SK-N-SH treated with all-trans-retinoic acid at 6 μM for 48 hours (cell line): ENCODE measurements at regions not wholly inside any gene's neighbourhood (a gene's known extent, or its start where the extent isn't known, plus 50 kb on each side); places are given as distances from the start of the nearest gene placed in this dataset.

Experiments used
- ATAC-seq: fragments of 200-7000 bp; cut with Tn5 transposase; 3 replicates; pipeline ENCODE4 v1.9.1; 2020; ENCODE audit warnings: mild to moderate bottlenecking, moderate library complexity
- ARNTL ChIP-seq: fragments of 450-650 bp; formaldehyde crosslinking; IDR thresholded peaks from 2 replicates; pipeline ENCODE4 v1.5.0; 2020; ENCODE audit warnings: low read depth, mild to moderate bottlenecking, moderate library complexity, borderline replicate concordance
- BACH2 ChIP-seq: fragments of 250-450 bp; sonication (Bioruptor Pico); IDR thresholded peaks from 2 replicates; pipeline ENCODE4 v1.9.0; 2021; ENCODE audit warnings: mild to moderate bottlenecking, borderline replicate concordance
- CSDC2 ChIP-seq: fragments of 250-450 bp; sonication (Bioruptor Pico); IDR thresholded peaks from 2 replicates; pipeline ENCODE4 v1.5.0; 2020; ENCODE audit warnings: mild to moderate bottlenecking, moderate library complexity
- CSRNP3 ChIP-seq: fragments of 250-450 bp; sonication (Bioruptor Pico); IDR thresholded peaks from 2 replicates; pipeline ENCODE4 v1.5.1; 2021; ENCODE audit warnings: mild to moderate bottlenecking, moderate library complexity
- ESRRG ChIP-seq: fragments of 250-450 bp; sonication (Bioruptor Pico); IDR thresholded peaks from 2 replicates; pipeline ENCODE4 v1.6.1; 2021; ENCODE audit warnings: mild to moderate bottlenecking
- ISL1 ChIP-seq: fragments of 250-450 bp; sonication (Bioruptor Pico); IDR thresholded peaks from 2 replicates; pipeline ENCODE4 v2.1.2; 2022; ENCODE audit warnings: mild to moderate bottlenecking, moderate library complexity
- OSR1 ChIP-seq: fragments of 250-450 bp; sonication (Bioruptor Pico); IDR thresholded peaks from 2 replicates; pipeline ENCODE4 v1.8.0; 2022; ENCODE audit warnings: moderate library complexity, mild to moderate bottlenecking, inconsistent platforms
- PATZ1 ChIP-seq: fragments of 250-450 bp; sonication (Bioruptor Pico); IDR thresholded peaks from 2 replicates; pipeline ENCODE4 v1.8.0; 2020; ENCODE audit warnings: mild to moderate bottlenecking, moderate library complexity, borderline replicate concordance
- POU6F1 ChIP-seq: fragments of 250-450 bp; sonication (Bioruptor Pico); IDR thresholded peaks from 2 replicates; pipeline ENCODE4 v1.8.0; 2021; ENCODE audit warnings: low read depth, mild to moderate bottlenecking, moderate library complexity, borderline replicate concordance
- PPARA ChIP-seq: fragments of 250-450 bp; sonication (Bioruptor Pico); IDR thresholded peaks from 2 replicates; pipeline ENCODE4 v1.5.0; 2020; ENCODE audit warnings: mild to moderate bottlenecking, borderline replicate concordance
- RARB ChIP-seq: fragments of 250-450 bp; sonication (Bioruptor Pico); IDR thresholded peaks from 2 replicates; pipeline ENCODE4 v1.8.0; 2021; ENCODE audit warnings: mild to moderate bottlenecking, moderate library complexity
- SNAI2 ChIP-seq: fragments of 250-450 bp; sonication (Bioruptor Pico); IDR thresholded peaks from 2 replicates; pipeline ENCODE4 v1.5.0; 2020; ENCODE audit warnings: mild to moderate bottlenecking, moderate library complexity
- TCF4 ChIP-seq: fragments of 250-450 bp; sonication (Bioruptor Pico); IDR thresholded peaks from 2 replicates; pipeline ENCODE4 v1.8.0; 2021; ENCODE audit warnings: mild to moderate bottlenecking, moderate library complexity, borderline replicate concordance
- ZFP3 ChIP-seq: fragments of 250-450 bp; sonication (Bioruptor Pico); IDR thresholded peaks from 2 replicates; pipeline ENCODE4 v1.5.0; 2020; ENCODE audit warnings: mild to moderate bottlenecking, moderate library complexity
- ZFP30 ChIP-seq: fragments of 450-650 bp; formaldehyde crosslinking; IDR thresholded peaks from 2 replicates; pipeline ENCODE4 v1.5.0; 2022; ENCODE audit warnings: mild to moderate bottlenecking, moderate library complexity
- ZNF565 ChIP-seq: fragments of 450-650 bp; formaldehyde crosslinking; conservative IDR thresholded peaks from 2 replicates; pipeline ENCODE4 v1.5.0; 2020; ENCODE audit warnings: low read depth, mild to moderate bottlenecking, moderate library complexity
- ZNF70 ChIP-seq: fragments of 450-650 bp; formaldehyde crosslinking; IDR thresholded peaks from 2 replicates; pipeline ENCODE4 v1.5.0; 2020; ENCODE audit warnings: mild to moderate bottlenecking, moderate library complexity
- ZNF8 ChIP-seq: fragments of 450-650 bp; formaldehyde crosslinking; IDR thresholded peaks from 2 replicates; pipeline ENCODE4 v1.5.0; 2020; ENCODE audit warnings: mild to moderate bottlenecking, moderate library complexity
- TF ChIP-seq, protein P1 (sequence below): fragments of 250-450 bp; sonication (Bioruptor Pico); IDR thresholded peaks from 2 replicates; pipeline ENCODE4 v1.5.0; 2020; ENCODE audit warnings: mild to moderate bottlenecking, moderate library complexity

- no peak for TF ChIP-seq ISL1 (CRISPR knock-in tag)
- no peak for TF ChIP-seq OSR1 (CRISPR knock-in tag)
- TF ChIP-seq CSRNP3, result no peak
- TF ChIP-seq ZNF70 (CRISPR knock-in tag), result no peak
- TF ChIP-seq PPARA, result no peak
- no peak for TF ChIP-seq ESRRG (CRISPR knock-in tag)
- no peak for TF ChIP-seq PATZ1 (CRISPR knock-in tag)
- TF ChIP-seq TCF4 (CRISPR knock-in tag), result no peak
- no peak for TF ChIP-seq RARB
- TF ChIP-seq ZFP3, result no peak
- TF ChIP-seq ZNF8, result no peak
- no peak for TF ChIP-seq BACH2
- no peak for TF ChIP-seq ZFP30 (CRISPR knock-in tag)
- TF ChIP-seq SNAI2, result no peak
- no peak for TF ChIP-seq POU6F1 (CRISPR knock-in tag)
- no peak for TF ChIP-seq ARNTL (CRISPR knock-in tag)
- TF ChIP-seq CSDC2, result no peak
- ATAC-seq, result peak; percentile 51; the same call in 2 of the 3 replicates
Measured at GRCh38 chr2:53403792-53404413, 363.7 kb upstream of the CHAC2 start.

DNA sequence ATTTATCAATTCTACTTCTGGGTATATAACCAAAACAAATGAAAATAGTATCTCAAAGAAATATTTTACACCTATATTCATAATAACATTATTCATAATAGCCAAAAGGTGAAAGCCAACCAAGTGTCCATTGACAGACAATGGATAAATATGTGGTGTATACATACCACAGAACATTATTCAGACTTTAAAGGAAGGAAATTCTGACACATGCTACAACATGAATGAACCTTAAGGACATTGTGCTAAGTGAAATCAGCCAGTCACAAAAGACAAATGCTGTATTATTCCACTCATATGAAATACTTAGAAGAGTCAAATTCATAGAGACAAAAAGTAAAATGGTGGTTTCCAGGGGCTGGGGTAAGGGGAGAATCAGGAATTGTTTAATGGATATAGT is 370.5 kb upstream of the CHAC2 start:
- no peak for ATAC-seq
- TF ChIP-seq CSRNP3 (no peak), PPARA (no peak), ZFP3 (no peak), SNAI2 (no peak)

DNA sequence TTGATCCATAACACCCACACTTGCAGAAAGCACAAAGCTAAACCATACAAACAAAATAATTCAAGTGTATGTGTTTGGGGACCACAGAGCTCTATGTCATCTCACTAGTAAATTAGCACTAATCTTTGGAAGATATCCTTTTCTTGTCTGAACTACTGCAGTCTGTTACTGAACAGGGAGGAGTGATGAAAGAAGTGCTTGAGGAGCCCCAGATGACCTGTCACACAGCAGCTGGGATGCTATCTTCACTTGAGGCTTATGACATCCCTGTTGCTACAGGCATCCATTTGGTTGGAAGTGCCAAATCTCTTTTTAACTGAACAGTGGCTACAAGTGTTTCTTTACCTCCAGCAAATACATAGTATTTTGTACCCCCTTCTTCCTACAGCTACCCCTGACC is 386.3 kb upstream of the CHAC2 start:
- ATAC-seq, result no peak
- TF ChIP-seq BACH2 (no peak), ZFP3 (no peak), ZNF565 (no peak), ZNF70 (CRISPR knock-in tag) (no peak), CSDC2 (no peak), SNAI2 (no peak), OSR1 (CRISPR knock-in tag) (no peak), CSRNP3 (no peak), RARB (no peak)
- TF ChIP-seq, protein P1, sequence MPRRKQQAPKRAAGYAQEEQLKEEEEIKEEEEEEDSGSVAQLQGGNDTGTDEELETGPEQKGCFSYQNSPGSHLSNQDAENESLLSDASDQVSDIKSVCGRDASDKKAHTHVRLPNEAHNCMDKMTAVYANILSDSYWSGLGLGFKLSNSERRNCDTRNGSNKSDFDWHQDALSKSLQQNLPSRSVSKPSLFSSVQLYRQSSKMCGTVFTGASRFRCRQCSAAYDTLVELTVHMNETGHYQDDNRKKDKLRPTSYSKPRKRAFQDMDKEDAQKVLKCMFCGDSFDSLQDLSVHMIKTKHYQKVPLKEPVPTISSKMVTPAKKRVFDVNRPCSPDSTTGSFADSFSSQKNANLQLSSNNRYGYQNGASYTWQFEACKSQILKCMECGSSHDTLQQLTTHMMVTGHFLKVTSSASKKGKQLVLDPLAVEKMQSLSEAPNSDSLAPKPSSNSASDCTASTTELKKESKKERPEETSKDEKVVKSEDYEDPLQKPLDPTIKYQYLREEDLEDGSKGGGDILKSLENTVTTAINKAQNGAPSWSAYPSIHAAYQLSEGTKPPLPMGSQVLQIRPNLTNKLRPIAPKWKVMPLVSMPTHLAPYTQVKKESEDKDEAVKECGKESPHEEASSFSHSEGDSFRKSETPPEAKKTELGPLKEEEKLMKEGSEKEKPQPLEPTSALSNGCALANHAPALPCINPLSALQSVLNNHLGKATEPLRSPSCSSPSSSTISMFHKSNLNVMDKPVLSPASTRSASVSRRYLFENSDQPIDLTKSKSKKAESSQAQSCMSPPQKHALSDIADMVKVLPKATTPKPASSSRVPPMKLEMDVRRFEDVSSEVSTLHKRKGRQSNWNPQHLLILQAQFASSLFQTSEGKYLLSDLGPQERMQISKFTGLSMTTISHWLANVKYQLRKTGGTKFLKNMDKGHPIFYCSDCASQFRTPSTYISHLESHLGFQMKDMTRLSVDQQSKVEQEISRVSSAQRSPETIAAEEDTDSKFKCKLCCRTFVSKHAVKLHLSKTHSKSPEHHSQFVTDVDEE (CRISPR knock-in tag), result no peak
